Neural progenitor cell (in vitro differentiated cells): ENCODE measurements at regions not wholly inside any gene's neighbourhood (a gene's known extent, or its start where the extent isn't known, plus 50 kb on each side); places are given as distances from the start of the nearest gene placed in this dataset.
A peak's percentile ranks its signal among the peaks of the same experiment; 100 is the strongest.

ENCODE experiments used
- DNase-seq: peaks from one replicate; pipeline ENCODE4 v3.0.0-alpha.2; 2016; ENCODE audit warnings: low spot score
- H2AFZ ChIP-seq: fragments of 200-600 bp; sonication (generic); replicated peaks from 2 replicates; pipeline ENCODE4 v1.6.1; 2016; ENCODE audit warnings: antibody characterized with exemption
- H3F3A ChIP-seq: fragments of 200-600 bp; sonication (generic); 2 replicates; pipeline ENCODE4 v1.6.1; 2016; ENCODE audit warnings: antibody characterized with exemption, low read depth
- H3K27ac ChIP-seq: fragments of 200-600 bp; sonication (generic); 2 replicates; pipeline ENCODE4 v1.5.1; 2016; ENCODE audit warnings: mild to moderate bottlenecking
- H3K27me3 ChIP-seq: fragments of 200-600 bp; sonication (generic); 2 replicates; pipeline ENCODE4 v1.6.1; 2016; ENCODE audit warnings: mild to moderate bottlenecking, moderate library complexity
- H3K36me3 ChIP-seq: fragments of 200-600 bp; sonication (generic); 2 replicates; pipeline ENCODE4 v1.5.1; 2016
- H3K4me1 ChIP-seq: fragments of 200-600 bp; sonication (generic); 2 replicates; pipeline ENCODE4 v1.6.1; 2016; ENCODE audit warnings: mixed run types
- H3K4me2 ChIP-seq: fragments of 200-600 bp; sonication (generic); 2 replicates; pipeline ENCODE4 v1.6.1; 2016
- H3K4me3 ChIP-seq: fragments of 200-600 bp; sonication (generic); 2 replicates; pipeline ENCODE4 v1.5.1; 2016
- H3K79me2 ChIP-seq: fragments of 200-600 bp; sonication (generic); 2 replicates; pipeline ENCODE4 v1.6.1; 2016; ENCODE audit warnings: low read depth
- H3K9ac ChIP-seq: fragments of 200-600 bp; sonication (generic); 2 replicates; pipeline ENCODE4 v1.6.1; 2016
- H3K9me3 ChIP-seq: fragments of 200-600 bp; sonication (generic); 2 replicates; pipeline ENCODE4 v1.5.1; 2016; ENCODE audit warnings: low read depth
- H4K20me1 ChIP-seq: fragments of 200-600 bp; sonication (generic); 2 replicates; pipeline ENCODE4 v1.6.1; 2016; ENCODE audit warnings: low read depth
- H3K27ac Mint-ChIP-seq: 3 replicates; pipeline ENCODE4 v1.8.0; 2021; ENCODE audit warnings: mixed read lengths
- H3K27me3 Mint-ChIP-seq: 2 replicates; pipeline ENCODE4 v1.8.0; 2022; ENCODE audit warnings: low read depth, mild to moderate bottlenecking, inconsistent platforms, moderate library complexity, mixed read lengths; ENCODE audit not compliant: insufficient read depth
- H3K36me3 Mint-ChIP-seq: 3 replicates; pipeline ENCODE4 v1.8.0; 2021; ENCODE audit warnings: mixed read lengths
- H3K4me1 Mint-ChIP-seq: 3 replicates; pipeline ENCODE4 v1.8.0; 2021; ENCODE audit warnings: mixed read lengths
- H3K4me3 Mint-ChIP-seq: 3 replicates; pipeline ENCODE4 v1.8.0; 2021; ENCODE audit warnings: mild to moderate bottlenecking, moderate library complexity, mixed read lengths
- H3K9me3 Mint-ChIP-seq: 3 replicates; pipeline ENCODE4 v1.8.0; 2020; ENCODE audit warnings: mixed read lengths
- CTCF ChIP-seq: fragments of 200-600 bp; sonication (generic); IDR thresholded peaks from 2 replicates; pipeline ENCODE4 v1.5.1; 2017; ENCODE audit warnings: antibody characterized with exemption, mild to moderate bottlenecking
- EZH2 ChIP-seq: fragments of 200-600 bp; sonication (generic); IDR thresholded peaks from 2 replicates; pipeline ENCODE4 v1.6.1; 2017; ENCODE audit warnings: antibody characterized with exemption, mild to moderate bottlenecking, moderate library complexity
- EZH2phosphoT487 ChIP-seq: fragments of 200-600 bp; sonication (generic); IDR thresholded peaks from 2 replicates; pipeline ENCODE4 v1.6.1; 2017; ENCODE audit warnings: antibody characterized with exemption

- Mint-ChIP-seq H3K4me1 (peaks cover 25% of the 10 kb centered on the region), H3K9me3 (peaks cover 3% of the 10 kb centered on the region), H3K36me3 (peaks cover 2% of the 10 kb centered on the region), H3K4me3 (no peak overlapping the region), H3K27ac (no peak overlapping the region), H3K27me3 (peaks cover 3% of the 10 kb centered on the region)
- no peaks in the 10 kb centered on the region for H3K79me2 ChIP-seq
- peak; percentile 59 for DNase-seq
- no peak overlapping the region for H3K4me3 ChIP-seq
- no peaks in the 10 kb centered on the region for H4K20me1 ChIP-seq
- peaks cover 12% of the 10 kb centered on the region for H3F3A ChIP-seq
- peak overlapping the region; percentile 36 for H3K4me2 ChIP-seq
- H3K9me3 ChIP-seq, result no peaks in the 10 kb centered on the region
- peaks cover 20% of the 10 kb centered on the region for H3K4me1 ChIP-seq
- H3K9ac ChIP-seq, result no peak overlapping the region
- peak overlapping the region; percentile 1 for H3K27ac ChIP-seq
- H3K27me3 ChIP-seq, result no peaks in the 10 kb centered on the region
- TF ChIP-seq EZH2phosphoT487 (no peak), CTCF (no peak), EZH2 (no peak)
- H3K36me3 ChIP-seq, result no peaks in the 10 kb centered on the region
- H2AFZ ChIP-seq, result no peak overlapping the region
Observed at GRCh38 chr17:77817953-77818352, 140.6 kb upstream of the TNRC6C start.

GRCh38 chr17:77819497-77819896, 139.0 kb upstream of the TNRC6C start:
- no peak for TF ChIP-seq CTCF
- no peak for TF ChIP-seq EZH2
- no peak for TF ChIP-seq EZH2phosphoT487
- H3K9me3 Mint-ChIP-seq, result peaks cover 3% of the 10 kb centered on the region
- no peak for DNase-seq

GRCh38 chr17:77821114-77821513, 137.4 kb upstream of the TNRC6C start:
- no peaks in the 10 kb centered on the region for H3K27me3 ChIP-seq
- no peak overlapping the region for H3K9ac ChIP-seq
- no peaks in the 10 kb centered on the region for H3K36me3 ChIP-seq
- H3K36me3 Mint-ChIP-seq, result peaks cover 2% of the 10 kb centered on the region
- peaks cover 14% of the 10 kb centered on the region for H3K4me1 ChIP-seq
- DNase-seq, result no peak
- peaks cover 3% of the 10 kb centered on the region for H3K27me3 Mint-ChIP-seq
- no peak overlapping the region for H3K27ac ChIP-seq
- H3K4me3 ChIP-seq, result no peak overlapping the region
- peaks cover 8% of the 10 kb centered on the region for H3F3A ChIP-seq
- H3K27ac Mint-ChIP-seq, result no peak overlapping the region
- peaks cover 3% of the 10 kb centered on the region for H3K9me3 Mint-ChIP-seq
- H3K9me3 ChIP-seq, result no peaks in the 10 kb centered on the region
- H2AFZ ChIP-seq, result no peak overlapping the region
- TF ChIP-seq EZH2phosphoT487 (no peak), EZH2 (no peak), CTCF (no peak)
- H3K79me2 ChIP-seq, result no peaks in the 10 kb centered on the region
- H4K20me1 ChIP-seq, result no peaks in the 10 kb centered on the region
- H3K4me3 Mint-ChIP-seq, result no peak overlapping the region
- H3K4me2 ChIP-seq, result no peak overlapping the region
- peaks cover 38% of the 10 kb centered on the region for H3K4me1 Mint-ChIP-seq

More at GRCh38 chr17:77819497-77819896, 139.0 kb upstream of the TNRC6C start:
- no peak overlapping the region for H3K4me2 ChIP-seq
- peaks cover 38% of the 10 kb centered on the region for H3K4me1 Mint-ChIP-seq
- peaks cover 2% of the 10 kb centered on the region for H3K36me3 Mint-ChIP-seq
- no peak overlapping the region for H3K27ac ChIP-seq
- H3K27me3 ChIP-seq, result no peaks in the 10 kb centered on the region
- peaks cover 20% of the 10 kb centered on the region for H3K4me1 ChIP-seq
- H3K79me2 ChIP-seq, result no peaks in the 10 kb centered on the region
- H3K27me3 Mint-ChIP-seq, result peaks cover 3% of the 10 kb centered on the region
- H3K36me3 ChIP-seq, result no peaks in the 10 kb centered on the region
- H3F3A ChIP-seq, result peaks cover 12% of the 10 kb centered on the region
- H3K9me3 ChIP-seq, result no peaks in the 10 kb centered on the region
- no peak overlapping the region for H2AFZ ChIP-seq
- no peak overlapping the region for H3K4me3 ChIP-seq
- no peaks in the 10 kb centered on the region for H4K20me1 ChIP-seq
- no peak overlapping the region for H3K4me3 Mint-ChIP-seq
- H3K9ac ChIP-seq, result no peak overlapping the region
- H3K27ac Mint-ChIP-seq, result no peak overlapping the region
